HG02973 (cell line): ENCODE measurements at regions not wholly inside any gene's neighbourhood (a gene's known extent, or its start where the extent isn't known, plus 50 kb on each side); places are given as distances from the start of the nearest gene placed in this dataset.

Experiments
- ATAC-seq: cut with Tn5 transposase; IDR thresholded peaks from one replicate; pipeline ENCODE4 v1.9.1; 2021; ENCODE audit warnings: moderate library complexity; ENCODE audit not compliant: unreplicated experiment

- no peak for ATAC-seq
Measured at GRCh38 chr1:188237573-188238348, 1409.0 kb downstream of the PLA2G4A start.

GRCh38 chr1:188240772-188241406 is 1412.1 kb downstream of the PLA2G4A start:
- ATAC-seq: no peak

- ATAC-seq: no peak
Measured at GRCh38 chr1:188241629-188242028, 1412.9 kb downstream of the PLA2G4A start.

GRCh38 chr1:188243456-188243855 is 1414.7 kb downstream of the PLA2G4A start:
- no peak for ATAC-seq

- no peak for ATAC-seq
Measured at GRCh38 chr1:188244681-188245080, 1415.9 kb downstream of the PLA2G4A start.

- no peak for ATAC-seq
Measured at GRCh38 chr1:188247255-188247654, 1418.5 kb downstream of the PLA2G4A start.

- no peak for ATAC-seq
Measured at GRCh38 chr1:188249811-188250210, 1421.1 kb downstream of the PLA2G4A start.

GRCh38 chr1:188251036-188251435 is 1422.3 kb downstream of the PLA2G4A start:
- ATAC-seq: no peak

GRCh38 chr1:188261849-188262248 is 1433.1 kb downstream of the PLA2G4A start:
- no peak for ATAC-seq

GRCh38 chr1:188269956-188270355 is 1441.2 kb downstream of the PLA2G4A start:
- no peak for ATAC-seq

GRCh38 chr1:188270497-188270896 is 1441.7 kb downstream of the PLA2G4A start:
- ATAC-seq: no peak

- no peak for ATAC-seq
Measured at GRCh38 chr1:188277771-188278170, 1449.0 kb downstream of the PLA2G4A start.

GRCh38 chr1:188281921-188282320 is 1453.2 kb downstream of the PLA2G4A start:
- ATAC-seq: no peak

GRCh38 chr1:188295157-188295556 is 1466.4 kb downstream of the PLA2G4A start:
- no peak for ATAC-seq

GRCh38 chr1:188302746-188303145 is 1474.0 kb downstream of the PLA2G4A start:
- ATAC-seq: no peak

- no peak for ATAC-seq
Measured at GRCh38 chr1:188314557-188315137, 1485.9 kb downstream of the PLA2G4A start.

- ATAC-seq: no peak
Measured at GRCh38 chr1:188317894-188318293, 1489.1 kb downstream of the PLA2G4A start.

- ATAC-seq: no peak
Measured at GRCh38 chr1:188325211-188325610, 1496.5 kb downstream of the PLA2G4A start.

- no peak for ATAC-seq
Measured at GRCh38 chr1:188343914-188344313, 1515.2 kb downstream of the PLA2G4A start.

- no peak for ATAC-seq
Measured at GRCh38 chr1:188350104-188350503, 1521.4 kb downstream of the PLA2G4A start.

- ATAC-seq: no peak
Measured at GRCh38 chr1:188355082-188355481, 1526.3 kb downstream of the PLA2G4A start.

- no peak for ATAC-seq
Measured at GRCh38 chr1:188355847-188356246, 1527.1 kb downstream of the PLA2G4A start.
